Limb (tissue), 2 donors: ENCODE measurements at regions not wholly inside any gene's neighbourhood (a gene's known extent, or its start where the extent isn't known, plus 50 kb on each side); places are given as distances from the start of the nearest gene placed in this dataset.
"Not testable (repeated sequence)": the region's sequence is repeated elsewhere in the genome, so short reads cannot be mapped to it uniquely, and the experiment has no call there.

Experiments
- DNase-seq, 2 donors: peaks; one replicate each; pipeline ENCODE4 v3.0.0-alpha.2; 2016; ENCODE audit errors: extremely low spot score in 2 of 2

- DNase-seq, result not testable (repeated sequence)
Measured at GRCh38 chr7:55743454-55743717, 119.2 kb downstream of the SEPTIN14 start.

GRCh38 chr7:55742651-55743453 is 119.7 kb downstream of the SEPTIN14 start:
- not testable (repeated sequence) for DNase-seq

GRCh38 chr7:55741721-55742631 is 120.6 kb downstream of the SEPTIN14 start:
- DNase-seq, result not testable (repeated sequence)

- not testable (repeated sequence) for DNase-seq
Measured at GRCh38 chr7:55740633-55741250, 121.8 kb downstream of the SEPTIN14 start.

GRCh38 chr7:55740053-55740452 is 122.5 kb downstream of the SEPTIN14 start:
- DNase-seq, result not testable (repeated sequence)

DNA sequence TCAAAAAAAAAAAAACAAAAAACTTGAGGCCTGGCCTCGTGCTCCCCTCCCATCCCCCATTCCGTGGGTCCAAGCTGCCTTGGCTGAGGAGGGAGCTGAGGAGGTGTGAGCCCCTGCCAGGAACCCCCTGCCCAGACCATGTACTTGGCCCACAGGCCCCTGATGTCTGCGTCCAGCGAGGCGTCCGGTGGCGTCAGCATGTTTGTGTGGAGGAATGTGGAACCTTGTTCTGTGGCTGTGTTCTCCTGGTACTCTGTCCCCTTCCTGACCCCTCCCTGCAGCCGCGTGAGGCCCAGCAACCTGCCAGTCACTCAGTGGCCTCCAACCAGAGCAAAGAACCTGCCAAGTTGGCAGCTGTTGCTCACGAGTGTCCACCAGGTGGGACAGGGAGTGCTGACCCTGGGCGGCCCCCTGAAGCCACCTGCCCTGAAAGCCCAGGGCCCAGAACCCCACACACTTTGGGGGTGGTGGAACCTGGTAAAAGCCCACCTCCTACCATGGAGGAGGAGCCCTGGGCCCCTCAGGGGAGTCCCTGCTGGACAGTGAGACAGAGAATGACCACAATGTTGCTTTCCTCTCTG is 125.8 kb downstream of the SEPTIN14 start:
- not testable (repeated sequence) for DNase-seq

DNA sequence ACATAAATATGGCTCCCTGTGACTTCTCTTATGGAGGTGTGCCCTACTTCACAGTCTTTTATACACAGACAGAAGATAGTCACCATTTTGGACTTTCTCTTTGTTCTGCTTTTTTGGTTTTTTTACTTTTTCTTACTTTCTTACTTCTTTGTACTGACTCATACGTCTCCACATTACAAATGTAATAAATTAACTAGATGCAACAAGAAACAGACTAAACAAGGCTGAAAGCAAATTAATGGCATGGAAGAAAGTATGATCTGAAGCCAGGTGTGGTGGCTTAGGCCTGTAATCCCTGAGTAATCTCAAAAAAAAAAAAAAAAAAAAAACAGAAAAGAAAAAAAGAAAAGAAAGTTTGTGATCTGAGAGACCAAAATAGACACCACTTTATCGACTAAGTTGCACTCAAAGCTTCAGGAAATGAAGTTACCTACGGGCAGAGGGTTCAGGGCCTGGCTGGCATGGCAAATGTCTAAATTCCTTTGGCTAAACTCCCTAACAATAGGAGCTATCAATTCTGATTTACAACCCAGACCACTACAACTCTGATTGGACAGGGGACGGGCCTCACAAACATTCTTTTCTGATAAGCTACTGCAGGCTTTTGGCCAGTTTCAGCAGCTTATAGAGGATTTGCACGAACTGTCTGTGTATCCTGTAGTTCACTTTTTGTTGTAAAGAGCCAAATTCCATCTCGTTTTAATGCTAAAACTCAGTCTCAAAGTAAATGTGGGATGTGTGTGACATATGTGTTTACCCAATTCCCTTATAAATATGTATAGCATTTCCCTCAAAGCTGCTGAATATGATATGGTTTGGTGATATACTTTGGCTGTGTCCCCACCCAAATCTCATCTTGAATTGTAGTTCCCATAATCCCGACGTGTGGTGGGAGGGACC is 129.1 kb downstream of the SEPTIN14 start:
- DNase-seq, result peak in 1 of 2 donors; percentile 7

GRCh38 chr7:55731931-55732330 is 130.6 kb downstream of the SEPTIN14 start:
- no peak for DNase-seq

- DNase-seq, result no peak
Measured at GRCh38 chr7:55730197-55730596, 132.4 kb downstream of the SEPTIN14 start.

- no peak for DNase-seq
Measured at GRCh38 chr7:55723621-55723941, 139.0 kb downstream of the SEPTIN14 start.

GRCh38 chr7:55722874-55723620 is 139.5 kb downstream of the SEPTIN14 start:
- not testable (repeated sequence) for DNase-seq

DNA sequence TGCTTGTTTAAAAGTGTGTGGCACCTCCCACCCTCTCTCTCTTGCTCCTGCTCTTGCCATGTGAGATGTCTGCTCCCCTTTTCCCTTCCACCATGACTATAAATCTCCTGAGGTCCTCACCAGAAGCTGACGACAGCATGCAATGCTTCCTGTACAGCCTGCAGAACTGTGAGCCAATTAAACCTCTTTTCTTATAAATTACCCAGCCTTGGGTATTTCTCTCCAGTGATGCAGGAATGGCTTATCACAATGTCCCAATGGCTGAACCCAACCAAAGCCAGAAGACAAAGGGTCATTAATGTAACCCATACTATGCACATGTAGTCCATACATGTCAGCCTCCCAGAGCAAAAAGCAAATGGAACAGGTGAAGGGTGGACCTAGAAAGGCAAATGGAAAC is 141.5 kb downstream of the SEPTIN14 start:
- not testable (repeated sequence) for DNase-seq

DNA sequence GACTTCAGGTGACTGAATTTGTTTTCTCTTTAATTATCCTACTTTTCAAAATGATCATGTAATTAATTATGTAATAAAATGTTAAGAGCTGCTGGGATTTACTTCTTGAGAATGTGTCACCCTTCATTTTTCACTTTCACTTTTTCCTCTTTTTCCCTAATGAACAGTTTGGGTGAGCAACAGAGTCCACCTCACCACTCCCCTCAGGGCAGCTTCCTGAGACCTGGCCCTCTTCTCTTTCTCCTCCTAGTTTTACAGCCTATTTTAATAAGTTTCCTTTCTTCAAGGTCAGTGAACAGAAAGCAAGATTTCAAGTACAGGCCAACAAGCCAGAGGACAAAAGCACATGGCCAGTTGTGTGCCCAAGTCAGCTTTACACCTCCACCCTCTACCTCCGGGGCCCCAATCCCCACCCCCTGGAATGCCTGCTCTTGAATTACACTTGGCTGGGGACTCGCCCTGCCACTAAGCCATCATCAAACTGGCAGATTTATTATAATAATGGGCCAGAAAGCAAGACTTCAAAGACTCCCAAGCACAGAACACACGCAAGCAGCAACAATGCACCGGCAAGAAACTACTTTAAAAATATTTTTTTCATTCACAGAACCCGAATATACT is 143.1 kb upstream of the VOPP1 start:
- DNase-seq, result not testable (repeated sequence)

GRCh38 chr7:55714370-55714769 is 142.1 kb upstream of the VOPP1 start:
- not testable (repeated sequence) for DNase-seq

DNA sequence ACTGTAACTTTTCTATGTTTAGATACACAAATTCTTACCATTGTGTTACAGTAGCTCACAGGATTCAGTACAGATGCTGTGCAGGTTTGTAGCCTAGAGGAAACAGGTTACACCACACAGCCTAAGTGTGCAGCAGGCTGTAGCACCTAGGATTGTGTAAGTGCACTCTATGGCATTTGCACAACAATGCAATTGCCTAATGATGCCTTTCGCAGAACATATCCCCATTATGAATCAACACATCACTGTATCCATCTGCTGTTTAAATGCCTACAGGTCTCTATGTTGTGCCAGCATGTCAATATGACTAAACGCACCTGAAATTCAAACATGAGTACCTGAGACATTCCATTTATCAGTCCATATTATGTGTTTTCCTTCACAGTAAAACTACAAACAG is 138.0 kb upstream of the VOPP1 start:
- not testable (repeated sequence) for DNase-seq

GRCh38 chr7:55708028-55708427 is 135.7 kb upstream of the VOPP1 start:
- DNase-seq, result not testable (repeated sequence)

DNA sequence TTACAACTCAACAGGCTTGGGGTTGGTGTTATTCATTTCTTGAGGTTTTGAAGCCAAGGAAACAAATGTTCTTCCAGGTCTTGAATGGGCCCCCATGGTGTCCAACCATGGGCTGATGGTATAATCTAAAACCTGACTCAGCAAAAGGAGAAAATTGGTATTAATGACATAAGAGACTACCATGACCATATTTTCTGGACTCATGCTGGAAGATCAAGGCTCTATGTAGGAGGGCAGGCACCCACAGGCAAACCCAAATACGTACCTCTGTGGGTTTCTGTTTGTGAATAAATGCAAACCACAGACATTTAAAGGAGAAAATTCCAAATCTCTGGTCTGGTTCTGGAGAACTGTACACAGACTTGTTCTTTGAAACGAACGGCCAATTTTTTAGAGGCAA is 135.1 kb upstream of the VOPP1 start:
- DNase-seq, result not testable (repeated sequence)

DNA sequence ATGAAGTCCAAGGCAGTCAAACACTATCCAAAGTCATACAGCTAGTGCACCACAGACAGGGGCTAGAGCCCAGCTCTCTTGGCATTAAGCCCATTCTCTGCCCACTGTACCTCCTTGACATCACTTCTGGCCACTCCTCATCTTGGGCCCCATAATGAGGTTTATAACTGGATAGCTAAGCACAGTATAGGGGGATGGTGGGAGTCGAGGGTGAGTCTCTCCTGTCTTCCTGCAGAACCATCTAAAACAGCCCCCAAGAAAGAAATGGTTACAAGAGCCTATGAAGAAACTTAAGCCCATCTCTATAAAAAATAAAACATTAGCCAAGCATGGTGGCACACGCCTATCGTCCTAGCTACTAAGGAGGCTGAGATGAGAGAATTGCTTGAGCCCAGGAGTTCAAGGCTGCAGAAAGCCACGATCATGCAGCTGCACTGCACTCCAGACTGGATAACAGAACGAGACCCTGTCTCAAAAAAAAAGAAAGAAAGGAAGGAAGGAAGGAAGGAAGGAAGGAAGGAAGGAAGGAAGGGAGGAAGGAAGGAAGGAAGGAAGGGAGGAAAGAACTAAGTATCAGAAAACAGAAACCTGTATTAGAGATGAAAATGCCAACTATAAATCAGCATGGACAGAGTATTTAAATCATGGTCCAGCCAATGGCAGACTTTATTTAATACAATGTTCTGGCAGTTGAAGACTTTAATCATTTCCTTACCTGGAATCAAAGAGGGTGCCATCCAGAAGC is 134.3 kb upstream of the VOPP1 start:
- DNase-seq, result not testable (repeated sequence)
